GM11168 (cell line): ENCODE measurements at regions not wholly inside any gene's neighbourhood (a gene's known extent, or its start where the extent isn't known, plus 50 kb on each side); places are given as distances from the start of the nearest gene placed in this dataset.

ENCODE experiments used
- in situ Hi-C: fragments of 300-500 bp; cut with MboI; formaldehyde crosslinking; loops from one replicate; pipeline ENCODE4 v1.12.0; 2022; ENCODE audit warnings: low sequenced_read_pairs; ENCODE audit not compliant: unreplicated experiment

DNA sequence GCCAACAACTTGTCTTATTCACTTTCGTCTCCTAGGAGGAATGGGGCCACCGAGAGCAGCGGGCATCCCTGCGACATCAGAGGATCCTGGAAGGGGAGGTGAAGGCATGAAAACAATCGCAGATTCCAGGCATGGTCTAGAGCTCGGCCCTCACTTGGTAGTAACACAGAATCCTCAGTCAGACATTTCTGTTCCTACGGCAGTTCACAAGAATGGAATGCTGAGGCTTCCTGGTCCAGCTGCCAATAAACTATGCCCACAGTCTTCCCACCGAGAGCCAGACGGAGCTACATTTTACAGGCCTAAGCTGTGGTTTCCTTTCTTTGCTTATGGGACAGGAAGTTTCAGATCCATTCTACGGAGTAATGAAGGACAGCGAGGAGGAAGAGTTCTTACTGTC is 75.8 kb downstream of the OR13A1 start:
- in situ Hi-C loops: loop anchor here (5.0 kb wide), 1 partner anchor 488 kb away; the partner anchor contains the start of gene WASHC2C

DNA sequence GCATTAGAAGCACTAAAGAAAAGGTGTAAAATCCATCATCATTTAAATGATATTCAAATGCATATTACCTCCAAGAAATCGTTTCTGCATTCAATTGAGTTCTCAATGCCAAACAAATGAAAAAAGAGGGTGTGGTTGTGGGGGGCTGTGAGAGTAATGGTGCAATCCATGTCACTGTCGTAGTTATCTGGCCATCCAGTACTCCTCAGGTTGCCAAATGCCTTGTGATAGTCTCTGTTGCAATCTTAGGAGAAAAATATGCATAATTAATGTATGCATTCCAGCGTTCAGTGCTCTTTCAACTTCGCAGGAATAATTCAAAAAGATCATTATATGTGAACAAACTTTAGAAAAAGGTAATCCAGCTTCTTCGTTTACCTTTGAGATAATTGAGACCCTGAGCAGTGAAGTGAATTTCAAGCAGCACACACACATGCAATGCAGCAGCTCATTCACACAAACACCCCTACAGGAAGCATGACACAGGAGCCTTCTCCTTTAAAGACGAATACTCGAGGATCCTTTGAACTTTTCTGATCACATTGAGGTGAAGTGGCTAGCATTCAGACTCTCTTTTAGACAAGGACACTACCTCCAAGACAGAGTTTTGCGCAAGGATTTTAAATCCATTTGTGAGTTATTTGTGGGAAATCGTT is 73.4 kb downstream of the OR13A1 start:
- in situ Hi-C loops: loop anchor here (5.0 kb wide), 1 partner anchor 485 kb away; the partner anchor contains the start of gene WASHC2C

DNA sequence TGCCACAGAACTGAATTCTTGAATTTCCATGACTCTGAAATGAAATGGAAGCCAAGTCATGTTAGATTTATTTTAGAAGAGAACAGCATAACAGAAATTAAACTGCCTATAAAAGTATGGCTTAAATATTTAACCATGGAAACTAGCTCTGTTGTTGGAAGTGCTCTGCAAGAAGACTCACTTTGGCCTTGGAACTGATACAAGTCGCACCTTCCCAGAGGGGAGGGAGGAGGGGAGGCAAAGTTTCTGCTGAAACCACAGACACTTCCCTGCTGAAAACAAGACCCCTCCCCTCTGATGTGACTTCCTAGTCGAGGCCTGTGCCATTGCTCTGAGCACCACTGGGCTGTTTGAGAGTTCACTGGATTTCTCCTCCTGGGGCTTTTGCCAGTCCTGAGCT is 72.1 kb downstream of the OR13A1 start:
- in situ Hi-C loops: loop anchor here (5.0 kb wide), 1 partner anchor 484 kb away; the partner anchor contains the start of gene WASHC2C

DNA sequence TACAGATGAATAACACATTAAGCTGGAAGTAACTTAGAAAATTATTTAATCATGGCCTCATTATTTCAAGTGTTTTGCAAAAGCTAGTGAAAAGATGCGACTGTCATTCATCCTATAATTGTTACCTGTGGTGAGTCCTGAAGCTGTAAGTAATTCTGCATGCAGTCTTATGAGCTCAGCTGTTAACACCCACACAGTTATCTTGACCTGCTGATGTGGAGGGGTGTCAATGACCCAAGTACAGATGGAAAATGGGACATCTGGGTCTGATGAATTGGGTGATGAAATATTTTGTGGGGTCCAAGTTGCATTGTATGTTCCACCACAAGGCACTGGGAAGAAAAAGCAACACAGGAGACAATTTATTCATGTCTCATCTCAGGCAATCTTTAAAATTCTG is 68.9 kb downstream of the OR13A1 start:
- in situ Hi-C loops: no loop called here

DNA sequence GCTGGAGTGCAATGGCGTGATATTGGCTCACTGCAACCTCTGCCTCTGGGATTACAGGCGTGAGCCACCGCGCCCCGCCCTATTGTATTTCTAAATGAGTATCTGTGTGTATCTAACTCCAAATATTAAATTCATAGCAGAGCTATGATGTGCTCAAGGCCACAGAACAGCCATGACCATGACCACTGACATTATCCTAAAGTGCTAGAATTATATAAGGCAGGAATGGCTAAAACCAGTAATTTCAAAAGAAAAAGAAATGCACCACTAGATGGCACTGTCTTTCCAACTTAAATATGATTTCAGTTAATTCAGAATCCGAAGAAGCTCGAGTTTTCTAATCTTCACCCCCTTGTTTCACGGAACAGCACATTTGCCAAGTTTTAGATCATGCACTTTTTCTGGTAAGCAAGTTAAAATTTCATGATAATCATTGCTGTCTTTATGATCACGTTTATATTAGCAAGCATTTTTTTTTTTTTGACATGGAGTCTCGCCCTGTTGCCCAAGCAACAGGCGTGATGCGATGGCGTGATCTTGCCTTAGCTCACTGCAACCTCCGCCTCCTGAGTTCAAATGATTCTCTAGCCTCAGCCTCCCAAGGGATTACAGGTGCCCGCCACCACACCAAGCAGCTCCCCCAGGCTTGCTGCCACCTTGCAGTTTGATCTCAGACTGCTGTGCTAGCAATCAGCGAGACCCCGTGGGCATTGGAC is 65.3 kb downstream of the OR13A1 start:
- in situ Hi-C loops: loop anchor here (10.0 kb wide), 2 partner anchors 195 to 425 kb away; partner anchors contain the start of gene ZFAND4

DNA sequence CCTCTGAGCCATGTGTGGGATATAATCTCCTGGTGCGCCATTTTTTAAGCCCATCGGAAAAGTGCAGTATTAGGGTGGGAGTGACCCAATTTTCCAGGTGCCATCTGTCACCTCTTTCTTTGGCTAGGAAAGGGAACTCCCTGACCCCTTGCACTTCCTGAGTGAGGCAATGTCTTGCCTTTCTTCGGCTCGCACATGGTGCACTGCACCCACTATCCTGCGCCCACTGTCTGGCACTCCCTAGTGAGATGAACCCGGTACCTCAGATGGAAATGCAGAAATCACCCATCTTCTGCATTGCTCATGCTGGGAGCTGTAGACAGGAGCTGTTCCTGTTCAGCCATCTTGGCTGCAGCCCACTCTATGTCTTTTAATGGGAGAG is 64.7 kb downstream of the OR13A1 start:
- in situ Hi-C loops: loop anchor here (10.0 kb wide), 2 partner anchors 194 to 424 kb away; partner anchors contain the start of gene ZFAND4
